ENCODE measurements at regions not wholly inside any gene's neighbourhood (a gene's known extent, or its start where the extent isn't known, plus 50 kb on each side); places are given as distances from the start of the nearest gene placed in this dataset.

- Histone ChIP-seq H3K9me3 (ENCODE audit: control insufficient read depth in 4 of 4, low read length in 3 of 4) (no peaks in the 10 kb centered on the region), H3K27ac (ENCODE audit: low read depth in 1 of 2, low read length in 2 of 2) (no peak overlapping the region), H3K4me1 (ENCODE audit: control insufficient read depth in 4 of 4, insufficient read depth in 4 of 4, low read length in 3 of 4) (no peaks in the 10 kb centered on the region), H3K27me3 (ENCODE audit: control insufficient read depth in 4 of 4, insufficient read depth in 4 of 4, low read length in 3 of 4) (no peaks in the 10 kb centered on the region), H3K4me3 (ENCODE audit: low read depth in 1 of 3, low read length in 3 of 3) (no peak overlapping the region), H3K9ac (ENCODE audit: low read depth in 1 of 2, low read length in 2 of 2) (no peak overlapping the region), H3K36me3 (ENCODE audit: control insufficient read depth in 4 of 4, insufficient read depth in 3 of 4, low read depth in 1 of 4, low read length in 3 of 4) (no peaks in the 10 kb centered on the region)
- no peak for DNase-seq (ENCODE audit: low spot score)
- TF ChIP-seq HNF4A (conservative IDR thresholded peaks at IDR 0.05) (no peak), EGR1 (IDR thresholded peaks at IDR 0.05; ENCODE audit: low read depth in 2 of 2) (no peak), JUND (IDR thresholded peaks at IDR 0.05) (no peak), GABPA (IDR thresholded peaks at IDR 0.05 in 1 of 2, conservative IDR thresholded peaks at IDR 0.05 in 1 of 2) (no peak), ATF3 (IDR thresholded peaks at IDR 0.05) (no peak), TAF1 (conservative IDR thresholded peaks at IDR 0.05) (no peak), SP1 (IDR thresholded peaks at IDR 0.05) (no peak), FOXA2 (IDR thresholded peaks at IDR 0.05) (no peak), YY1 (IDR thresholded peaks at IDR 0.05) (no peak), CTCF (IDR thresholded peaks at IDR 0.05; ENCODE audit: low read depth, low read length, missing input control) (no peak), RXRA (IDR thresholded peaks at IDR 0.05) (no peak), NR2F2 (IDR thresholded peaks at IDR 0.05) (no peak), RAD21 (IDR thresholded peaks at IDR 0.05) (no peak), HNF4G (IDR thresholded peaks at IDR 0.05) (no peak), FOXA1 (IDR thresholded peaks at IDR 0.05) (no peak)
- TF ChIP-seq, protein P1, sequence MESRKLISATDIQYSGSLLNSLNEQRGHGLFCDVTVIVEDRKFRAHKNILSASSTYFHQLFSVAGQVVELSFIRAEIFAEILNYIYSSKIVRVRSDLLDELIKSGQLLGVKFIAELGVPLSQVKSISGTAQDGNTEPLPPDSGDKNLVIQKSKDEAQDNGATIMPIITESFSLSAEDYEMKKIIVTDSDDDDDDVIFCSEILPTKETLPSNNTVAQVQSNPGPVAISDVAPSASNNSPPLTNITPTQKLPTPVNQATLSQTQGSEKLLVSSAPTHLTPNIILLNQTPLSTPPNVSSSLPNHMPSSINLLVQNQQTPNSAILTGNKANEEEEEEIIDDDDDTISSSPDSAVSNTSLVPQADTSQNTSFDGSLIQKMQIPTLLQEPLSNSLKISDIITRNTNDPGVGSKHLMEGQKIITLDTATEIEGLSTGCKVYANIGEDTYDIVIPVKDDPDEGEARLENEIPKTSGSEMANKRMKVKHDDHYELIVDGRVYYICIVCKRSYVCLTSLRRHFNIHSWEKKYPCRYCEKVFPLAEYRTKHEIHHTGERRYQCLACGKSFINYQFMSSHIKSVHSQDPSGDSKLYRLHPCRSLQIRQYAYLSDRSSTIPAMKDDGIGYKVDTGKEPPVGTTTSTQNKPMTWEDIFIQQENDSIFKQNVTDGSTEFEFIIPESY (IDR thresholded peaks at IDR 0.05), result no peak
- TF ChIP-seq, protein P2, sequence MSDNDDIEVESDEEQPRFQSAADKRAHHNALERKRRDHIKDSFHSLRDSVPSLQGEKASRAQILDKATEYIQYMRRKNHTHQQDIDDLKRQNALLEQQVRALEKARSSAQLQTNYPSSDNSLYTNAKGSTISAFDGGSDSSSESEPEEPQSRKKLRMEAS (IDR thresholded peaks at IDR 0.05), result no peak
- TF ChIP-seq, protein P3, sequence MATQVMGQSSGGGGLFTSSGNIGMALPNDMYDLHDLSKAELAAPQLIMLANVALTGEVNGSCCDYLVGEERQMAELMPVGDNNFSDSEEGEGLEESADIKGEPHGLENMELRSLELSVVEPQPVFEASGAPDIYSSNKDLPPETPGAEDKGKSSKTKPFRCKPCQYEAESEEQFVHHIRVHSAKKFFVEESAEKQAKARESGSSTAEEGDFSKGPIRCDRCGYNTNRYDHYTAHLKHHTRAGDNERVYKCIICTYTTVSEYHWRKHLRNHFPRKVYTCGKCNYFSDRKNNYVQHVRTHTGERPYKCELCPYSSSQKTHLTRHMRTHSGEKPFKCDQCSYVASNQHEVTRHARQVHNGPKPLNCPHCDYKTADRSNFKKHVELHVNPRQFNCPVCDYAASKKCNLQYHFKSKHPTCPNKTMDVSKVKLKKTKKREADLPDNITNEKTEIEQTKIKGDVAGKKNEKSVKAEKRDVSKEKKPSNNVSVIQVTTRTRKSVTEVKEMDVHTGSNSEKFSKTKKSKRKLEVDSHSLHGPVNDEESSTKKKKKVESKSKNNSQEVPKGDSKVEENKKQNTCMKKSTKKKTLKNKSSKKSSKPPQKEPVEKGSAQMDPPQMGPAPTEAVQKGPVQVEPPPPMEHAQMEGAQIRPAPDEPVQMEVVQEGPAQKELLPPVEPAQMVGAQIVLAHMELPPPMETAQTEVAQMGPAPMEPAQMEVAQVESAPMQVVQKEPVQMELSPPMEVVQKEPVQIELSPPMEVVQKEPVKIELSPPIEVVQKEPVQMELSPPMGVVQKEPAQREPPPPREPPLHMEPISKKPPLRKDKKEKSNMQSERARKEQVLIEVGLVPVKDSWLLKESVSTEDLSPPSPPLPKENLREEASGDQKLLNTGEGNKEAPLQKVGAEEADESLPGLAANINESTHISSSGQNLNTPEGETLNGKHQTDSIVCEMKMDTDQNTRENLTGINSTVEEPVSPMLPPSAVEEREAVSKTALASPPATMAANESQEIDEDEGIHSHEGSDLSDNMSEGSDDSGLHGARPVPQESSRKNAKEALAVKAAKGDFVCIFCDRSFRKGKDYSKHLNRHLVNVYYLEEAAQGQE (IDR thresholded peaks at IDR 0.05), result no peak
These were observed 2657.6 kb upstream of the PCDH20 start for GRCh38 chr13:64073203-64073602.

Measured in liver (tissue), 7 donors.